NAMALWA (cell line): ENCODE measurements at regions not wholly inside any gene's neighbourhood (a gene's known extent, or its start where the extent isn't known, plus 50 kb on each side); places are given as distances from the start of the nearest gene placed in this dataset.

Experiments
- DNase-seq: peaks from one replicate; pipeline ENCODE4 v3.0.0-alpha.2; 2015; ENCODE audit warnings: low spot score

DNA sequence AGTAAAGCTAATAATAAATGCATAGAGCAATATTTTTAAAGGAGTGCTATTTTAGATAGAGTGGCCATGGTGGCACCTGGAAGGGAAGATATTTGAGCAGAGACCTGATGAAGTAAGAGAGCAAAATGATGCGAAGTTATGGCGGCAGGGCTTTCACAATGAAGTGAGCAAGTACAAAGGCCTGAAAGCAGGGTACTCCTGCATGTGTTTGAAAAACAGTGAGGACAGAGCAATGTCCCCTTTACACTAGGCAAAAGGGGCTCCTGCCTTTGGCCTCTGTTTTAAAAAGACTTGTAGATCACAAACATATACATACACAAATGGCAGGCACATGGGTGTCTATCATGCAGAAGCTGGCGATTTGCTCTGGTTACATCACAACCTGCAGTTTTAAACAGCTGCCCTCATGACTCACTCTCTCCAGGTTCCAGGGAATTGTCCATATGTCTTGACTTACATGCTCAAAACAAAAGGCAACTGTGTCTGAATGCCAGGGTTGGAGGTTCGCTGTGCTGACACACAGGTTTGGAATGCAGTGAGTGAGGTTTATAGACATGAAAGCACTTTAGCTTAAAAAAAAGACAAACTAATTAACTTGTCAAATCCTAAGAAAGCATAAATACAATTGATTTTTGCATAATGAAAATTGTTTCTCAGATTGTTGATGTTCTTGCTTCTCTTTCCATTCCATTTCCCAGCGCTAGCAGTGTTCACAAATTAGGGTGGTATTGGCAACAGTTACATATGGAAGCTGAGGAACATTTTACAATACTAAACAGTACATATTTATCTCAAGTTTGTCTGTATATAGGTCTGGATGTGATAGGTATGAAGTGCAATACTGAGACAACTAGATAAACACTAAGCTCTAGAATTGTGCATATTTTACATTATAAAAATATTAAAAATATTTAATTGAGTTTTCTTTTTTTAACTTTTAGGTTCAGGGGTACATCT is 313.9 kb downstream of the BARHL2 start:
- DNase-seq, result no peak

DNA sequence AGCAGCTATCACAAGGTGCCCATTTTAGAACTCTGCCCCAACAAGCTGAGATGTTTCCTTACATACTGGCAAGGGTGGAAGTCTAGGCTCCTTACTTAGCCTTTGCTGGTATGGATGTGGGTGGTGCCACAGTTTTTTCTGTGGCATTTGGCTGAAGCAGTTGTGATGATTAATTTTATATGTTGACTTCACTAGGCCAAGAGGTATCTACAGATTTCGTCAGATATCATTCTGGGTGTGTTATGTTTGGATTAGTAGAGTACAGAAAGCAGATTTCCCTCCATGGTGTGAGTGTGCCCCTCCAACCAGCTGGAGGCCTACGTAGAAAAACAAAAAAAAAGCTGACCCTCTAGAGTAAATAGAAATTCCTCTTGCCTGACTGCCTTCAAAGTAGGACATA is 317.0 kb downstream of the BARHL2 start:
- no peak for DNase-seq

DNA sequence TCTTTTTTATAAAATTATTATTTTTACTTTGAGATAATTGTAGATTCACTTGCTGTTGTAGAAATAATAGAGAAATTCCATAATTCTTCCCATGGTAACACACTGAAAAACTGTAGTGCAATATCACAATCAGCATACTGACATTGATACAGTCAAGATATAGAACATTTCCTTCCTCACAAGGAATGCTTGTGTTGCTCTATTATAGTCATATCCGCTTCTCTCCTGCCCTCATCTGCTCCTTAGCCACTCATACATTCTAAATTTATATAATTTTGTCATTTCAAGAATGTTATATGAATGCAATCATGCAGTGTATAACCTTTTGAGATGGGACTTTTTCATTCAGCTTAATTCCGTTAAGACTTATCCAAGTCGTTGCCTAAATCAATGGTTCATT is 320.2 kb downstream of the BARHL2 start:
- DNase-seq, result no peak

DNA sequence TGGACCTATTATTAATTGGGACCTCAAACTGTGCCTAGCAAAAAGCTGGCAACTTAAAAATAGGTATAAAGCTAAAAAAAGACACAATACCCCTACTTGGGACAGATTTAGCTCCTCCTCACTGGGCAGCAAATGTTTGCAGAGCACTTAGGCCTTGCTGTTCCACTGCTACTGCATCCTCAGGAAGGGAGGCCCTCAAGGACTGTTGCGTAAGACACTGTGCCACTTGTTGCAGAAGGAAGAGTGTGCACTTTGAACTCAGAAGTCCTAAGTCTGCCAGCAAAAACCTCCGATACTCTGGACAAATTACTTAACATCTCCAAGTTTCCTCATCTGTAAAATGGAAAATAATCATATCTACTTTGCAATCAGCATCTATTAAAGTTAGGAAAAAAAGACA is 322.9 kb downstream of the BARHL2 start:
- DNase-seq, result no peak

DNA sequence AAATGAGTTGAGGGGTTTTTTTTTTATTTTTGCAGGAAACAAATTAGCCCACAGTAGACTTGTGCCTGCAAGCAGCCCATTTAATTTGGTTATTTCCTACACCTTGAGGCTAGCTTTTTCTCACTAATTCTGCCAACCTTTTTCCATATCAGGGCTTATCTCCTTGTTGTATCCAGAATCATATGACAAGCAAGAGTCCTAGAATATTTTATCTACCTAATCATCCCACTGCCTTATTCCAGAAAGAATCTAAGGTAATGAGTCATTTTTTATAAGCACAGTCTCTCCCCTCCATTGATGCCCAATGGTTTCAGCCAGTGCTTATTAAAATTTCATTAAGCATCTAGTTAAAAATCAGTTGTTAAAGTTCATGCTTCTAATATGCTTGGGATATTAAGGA is 324.1 kb downstream of the BARHL2 start:
- no peak for DNase-seq

DNA sequence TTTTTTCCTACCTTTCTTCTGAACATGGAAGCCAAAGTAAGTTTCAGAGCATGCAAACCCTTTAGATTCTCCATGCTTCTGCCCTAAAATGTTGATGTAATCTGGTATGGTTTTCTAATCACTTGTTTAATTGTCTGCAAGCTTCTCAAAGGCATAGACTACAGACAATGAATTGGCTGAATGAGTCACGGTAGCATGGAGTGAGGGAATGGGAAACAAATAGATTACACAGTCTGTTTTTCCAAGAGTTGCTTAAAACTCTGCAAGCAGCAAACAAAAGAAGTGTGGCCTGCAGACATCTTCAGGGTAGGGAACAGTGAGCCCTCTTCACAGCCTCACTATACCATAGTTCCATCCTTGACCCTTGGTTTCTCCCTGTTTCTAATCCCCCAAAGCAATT is 326.0 kb downstream of the BARHL2 start:
- DNase-seq, result no peak

DNA sequence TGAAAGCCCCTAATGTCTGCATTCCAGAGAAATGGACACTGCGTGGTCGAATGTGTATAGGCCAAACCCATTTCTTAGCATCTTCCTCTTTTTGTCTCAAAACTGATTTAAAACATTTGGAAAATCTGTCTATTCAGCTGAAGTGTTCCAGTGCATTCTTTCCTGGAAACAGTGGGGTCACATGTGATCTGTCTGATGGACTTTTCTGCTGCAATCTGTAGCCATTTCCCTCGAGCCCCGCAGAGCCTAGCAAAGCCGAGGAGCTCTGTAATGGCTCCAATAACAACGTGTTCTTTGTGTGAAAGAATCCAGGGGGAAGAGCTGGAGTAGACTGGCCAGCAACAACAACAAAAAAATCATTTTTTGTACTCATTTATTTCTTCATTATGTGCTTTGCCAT is 329.3 kb downstream of the BARHL2 start:
- DNase-seq, result no peak

DNA sequence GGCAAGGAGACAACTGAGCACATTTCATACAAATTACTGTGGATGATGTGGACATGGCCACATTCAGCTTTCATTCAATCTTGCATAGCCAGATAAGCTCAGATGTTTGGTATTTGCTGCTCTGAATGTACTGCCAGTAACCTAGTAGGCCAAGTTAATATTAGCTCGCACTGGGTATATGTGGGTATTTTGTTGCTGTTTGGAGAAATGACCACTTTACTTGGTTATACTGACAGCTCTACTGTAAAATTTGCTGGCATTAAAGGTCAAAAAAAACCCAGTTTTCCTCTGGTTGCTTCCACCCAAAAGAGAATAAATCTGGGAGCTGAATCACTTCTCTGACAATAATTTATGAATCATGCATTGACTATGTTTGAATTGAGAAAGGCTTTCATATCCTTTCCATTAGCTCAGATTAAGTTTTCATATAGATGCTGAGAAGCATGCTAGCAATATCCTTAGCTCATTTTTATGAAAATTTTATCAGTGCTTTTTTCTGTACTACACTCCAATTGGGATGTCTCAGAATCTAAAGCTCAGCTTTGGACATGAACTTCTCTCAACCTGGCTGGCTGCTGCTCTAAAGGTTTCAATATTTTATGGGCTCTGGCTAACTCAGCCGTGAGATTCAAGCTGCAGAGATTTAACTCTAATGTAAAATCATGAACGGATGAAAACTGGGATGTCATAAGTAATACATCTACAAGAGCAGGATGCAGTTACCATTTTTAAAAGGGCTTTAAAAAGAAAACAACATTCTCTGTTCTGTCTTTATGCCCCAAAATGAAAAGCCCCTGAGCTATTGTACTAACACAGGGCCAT is 330.0 kb downstream of the BARHL2 start:
- DNase-seq, result no peak

DNA sequence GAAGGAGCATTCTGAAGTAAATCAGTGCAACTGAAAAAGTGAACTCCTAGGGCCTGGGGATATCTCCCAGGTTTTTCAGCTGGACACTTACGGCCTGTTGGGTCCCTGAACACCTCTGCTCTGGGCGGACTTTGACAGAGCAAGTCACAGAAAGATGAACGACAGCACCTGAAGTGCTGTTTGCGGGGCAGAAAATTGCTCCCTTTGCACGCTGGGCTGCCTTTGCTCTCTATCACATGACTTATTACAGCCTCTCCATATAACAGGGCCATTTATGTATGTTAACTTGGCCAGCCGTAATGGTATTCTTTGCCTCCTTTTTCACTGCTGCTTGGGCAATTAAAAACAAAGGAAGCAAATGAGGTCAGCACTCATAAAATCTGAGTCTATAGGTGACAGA is 332.9 kb downstream of the BARHL2 start:
- DNase-seq, result no peak

DNA sequence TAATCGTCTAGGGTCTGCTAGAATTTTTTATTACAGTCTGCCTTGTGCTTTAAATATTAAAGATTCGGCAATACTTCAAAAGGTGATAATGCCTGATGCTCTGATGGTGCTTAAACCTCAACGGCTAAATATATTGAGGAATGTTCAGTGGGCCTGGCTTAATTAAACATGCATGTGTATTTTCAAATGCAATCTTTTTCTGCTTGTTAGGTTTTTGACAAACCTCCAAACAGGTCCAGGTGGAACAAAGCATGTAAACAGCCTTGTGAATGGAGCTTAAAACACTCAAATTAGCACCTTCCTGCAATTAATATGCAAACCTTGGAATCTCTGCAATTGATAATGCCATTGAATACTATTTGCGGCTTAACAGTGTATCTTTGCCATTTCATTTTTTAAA is 334.9 kb downstream of the BARHL2 start:
- no peak for DNase-seq

DNA sequence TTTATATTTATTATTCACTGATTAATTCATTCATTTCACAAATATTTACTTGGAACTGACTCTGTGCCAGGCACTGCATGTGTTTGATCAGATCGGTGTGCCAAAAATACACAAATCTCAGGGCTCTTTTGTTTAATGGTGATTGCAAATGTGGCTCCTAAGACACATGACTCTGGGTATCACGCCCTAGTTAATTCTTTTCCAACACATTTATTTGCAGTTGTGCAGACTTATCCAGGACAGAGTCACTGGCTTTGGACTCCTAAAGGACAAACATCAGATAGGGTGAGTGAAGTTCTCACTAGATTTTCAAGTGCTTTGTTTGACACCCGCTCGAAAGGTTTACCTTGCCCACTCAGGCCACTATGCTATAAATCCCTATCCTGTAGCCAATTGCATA is 335.5 kb downstream of the BARHL2 start:
- DNase-seq, result no peak

DNA sequence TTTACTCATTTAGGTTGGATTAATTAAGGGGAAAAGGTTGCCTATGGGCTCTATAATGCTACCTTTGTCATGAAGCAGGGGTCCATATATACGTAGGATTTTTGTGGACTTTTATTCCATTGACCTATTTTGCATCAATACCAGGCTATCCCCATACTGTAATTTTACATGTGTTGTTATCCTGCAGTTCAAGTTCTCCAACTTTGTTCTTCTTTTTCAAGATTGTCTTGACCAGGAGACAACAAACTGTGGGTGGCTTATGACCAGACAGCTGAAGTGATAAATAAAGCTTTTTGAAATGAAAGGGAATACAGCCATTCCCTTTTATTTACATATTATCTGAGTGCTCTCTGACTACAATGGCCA is 345.7 kb downstream of the BARHL2 start:
- no peak for DNase-seq

DNA sequence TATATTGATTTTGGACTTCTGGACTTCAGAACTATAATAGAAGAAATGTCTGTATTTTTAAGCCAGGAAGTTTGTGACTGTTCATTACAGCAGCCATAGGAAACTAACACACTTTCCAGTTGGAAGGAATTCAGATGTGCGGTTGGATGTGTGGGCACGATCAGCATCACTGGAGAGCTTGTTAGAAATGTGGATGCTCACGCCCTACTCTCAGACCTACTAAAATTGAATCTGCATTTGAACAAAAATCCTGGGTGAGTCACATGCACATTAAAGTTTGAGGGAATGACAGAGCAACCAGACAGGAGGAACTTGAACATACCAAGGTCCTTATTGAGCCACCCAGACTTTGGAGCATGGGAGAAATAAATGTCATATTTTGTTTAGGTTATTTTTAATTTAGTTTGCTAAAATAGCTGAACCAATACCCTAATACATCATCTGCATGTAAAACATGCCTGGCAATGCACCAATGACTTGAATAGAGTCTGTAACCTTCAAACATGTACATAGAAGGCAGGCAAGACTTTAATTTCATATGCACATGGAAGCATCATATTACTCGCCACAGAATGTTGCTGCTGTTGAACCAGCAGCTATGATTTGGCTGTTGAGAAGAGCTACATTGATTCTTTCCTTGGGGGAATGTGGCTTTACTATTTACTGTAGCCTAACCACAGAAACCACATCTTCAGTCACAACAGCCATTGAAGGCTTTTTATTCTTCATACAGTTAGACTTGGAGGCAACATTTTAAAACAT is 346.2 kb downstream of the BARHL2 start:
- no peak for DNase-seq

DNA sequence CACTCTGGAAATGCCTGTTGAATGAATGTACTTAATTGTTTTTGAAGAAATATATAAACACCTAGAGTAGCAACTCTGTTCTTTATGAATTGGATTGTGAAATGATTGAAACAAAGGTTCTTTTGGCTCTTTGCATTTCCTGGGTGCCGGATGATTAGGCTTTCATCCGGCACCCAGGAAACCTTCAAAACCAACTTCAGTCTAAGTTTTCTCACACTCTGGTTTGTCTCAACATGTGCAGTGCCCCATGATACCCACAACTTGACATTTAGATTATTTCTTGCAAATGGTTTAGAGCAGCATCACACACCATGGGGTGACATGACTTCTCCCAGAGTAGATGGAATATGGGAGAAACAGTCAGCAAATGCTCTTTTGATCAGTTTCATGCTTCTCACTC is 354.9 kb downstream of the BARHL2 start:
- DNase-seq, result no peak

DNA sequence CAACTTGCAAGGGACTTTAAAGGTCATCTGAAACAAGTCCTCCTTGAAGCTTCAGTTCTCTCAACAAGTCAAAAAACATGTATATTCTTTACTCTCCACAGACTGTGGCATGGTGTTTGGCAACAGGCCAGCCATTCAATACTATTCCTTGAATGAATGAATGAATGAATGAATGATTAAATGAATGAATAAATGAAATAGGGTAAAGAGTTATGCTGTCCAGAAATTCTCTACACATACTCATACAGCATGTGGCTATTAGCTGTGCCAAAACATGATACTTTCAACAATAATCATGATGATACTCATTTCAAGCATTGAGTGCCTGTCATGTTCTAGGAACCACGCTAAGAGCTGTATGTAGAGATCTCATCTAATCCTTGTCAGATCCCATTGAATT is 356.1 kb downstream of the BARHL2 start:
- DNase-seq, result no peak

DNA sequence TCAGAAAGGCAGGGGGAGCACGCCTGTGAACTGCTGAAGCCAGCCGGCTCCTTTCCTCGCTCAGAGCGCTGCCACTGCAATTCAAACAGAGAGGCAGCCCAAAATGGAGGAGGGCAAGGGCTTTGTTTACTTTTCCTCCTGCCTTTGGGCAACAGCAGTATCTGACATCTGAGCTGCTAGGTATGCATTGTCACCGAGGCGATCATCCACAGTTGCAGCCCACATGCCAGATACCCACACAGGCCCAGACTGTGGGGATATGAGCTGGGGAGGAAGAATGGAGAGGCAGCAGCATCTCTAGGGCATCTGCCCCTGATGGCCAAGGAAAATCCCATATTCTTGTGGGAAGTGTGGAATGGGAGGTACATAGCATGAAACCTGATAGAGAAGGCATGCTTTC is 357.1 kb downstream of the BARHL2 start:
- DNase-seq, result no peak

DNA sequence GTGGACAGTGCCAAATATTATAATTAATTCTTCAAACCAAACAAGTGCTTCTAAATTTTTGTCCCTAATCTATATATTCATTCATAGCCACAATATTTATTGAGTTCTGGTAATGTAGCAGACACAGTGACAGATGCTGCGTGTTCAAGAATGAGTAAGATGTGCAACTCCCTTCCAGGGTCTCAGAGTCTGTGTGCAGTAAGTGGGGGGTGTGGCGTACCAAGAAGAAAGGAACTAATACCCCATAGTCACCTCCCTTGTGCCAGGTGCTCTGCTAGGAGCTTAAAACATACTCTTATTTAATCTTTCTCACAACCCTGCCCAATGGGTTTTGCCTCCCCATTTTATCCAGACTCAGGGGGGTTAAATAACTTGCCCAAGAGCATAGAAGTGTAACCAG is 358.7 kb downstream of the BARHL2 start:
- no peak for DNase-seq

DNA sequence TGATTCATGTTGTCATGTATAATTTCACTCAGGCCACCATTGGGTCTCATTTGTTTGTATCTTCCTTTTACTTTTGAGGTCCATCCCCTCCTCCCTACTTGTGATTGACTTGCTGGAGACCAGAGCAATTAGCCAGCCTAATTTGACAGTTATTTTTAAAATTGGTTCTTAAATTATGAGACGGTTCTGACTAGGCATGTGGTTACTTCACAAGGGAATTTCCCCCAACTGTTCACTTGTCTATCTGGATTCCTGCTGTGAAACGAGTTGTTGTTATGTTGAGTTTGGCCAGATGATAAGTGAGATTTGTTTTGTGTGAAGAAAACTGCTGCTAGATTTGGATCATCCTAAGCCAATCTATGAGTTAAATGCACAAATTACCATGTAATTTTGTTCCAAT is 359.1 kb downstream of the BARHL2 start:
- no peak for DNase-seq

DNA sequence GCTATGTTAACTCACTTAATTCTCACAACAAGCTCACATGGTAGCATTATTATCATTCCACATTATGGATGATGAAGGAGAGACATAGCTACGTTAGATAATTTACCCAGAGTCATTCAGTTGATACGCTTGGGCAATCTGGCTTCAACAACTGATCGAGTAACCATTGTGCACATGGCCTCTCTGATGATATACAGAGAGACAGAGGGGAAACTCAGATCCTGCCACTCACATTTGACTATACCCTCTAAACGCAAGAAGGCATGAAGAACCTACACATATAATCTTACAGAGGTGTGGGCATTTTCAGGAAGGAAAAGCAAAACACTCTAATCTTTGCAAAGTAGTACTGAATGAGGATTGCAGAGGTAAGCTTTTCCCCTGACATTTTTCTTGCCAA is 360.1 kb downstream of the BARHL2 start:
- no peak for DNase-seq

DNA sequence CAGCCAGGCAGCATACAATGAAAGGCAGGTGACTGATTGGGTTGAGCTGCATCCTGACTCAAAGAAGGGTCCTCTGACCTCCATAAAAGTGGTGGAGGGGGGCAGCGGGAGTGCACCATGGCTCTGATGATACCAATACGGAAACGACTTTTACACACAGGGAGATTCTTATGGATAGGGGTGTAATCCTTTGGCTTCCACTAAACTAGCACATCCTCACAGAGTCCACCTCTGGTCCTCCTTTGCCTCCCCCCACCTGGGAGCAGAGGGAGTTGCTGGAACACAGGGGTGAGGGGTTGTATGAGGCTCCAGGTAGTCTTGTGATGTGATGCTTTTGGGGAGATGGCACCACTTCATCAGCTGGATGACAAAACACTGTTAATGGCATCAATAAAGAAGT is 361.0 kb downstream of the BARHL2 start:
- no peak for DNase-seq

DNA sequence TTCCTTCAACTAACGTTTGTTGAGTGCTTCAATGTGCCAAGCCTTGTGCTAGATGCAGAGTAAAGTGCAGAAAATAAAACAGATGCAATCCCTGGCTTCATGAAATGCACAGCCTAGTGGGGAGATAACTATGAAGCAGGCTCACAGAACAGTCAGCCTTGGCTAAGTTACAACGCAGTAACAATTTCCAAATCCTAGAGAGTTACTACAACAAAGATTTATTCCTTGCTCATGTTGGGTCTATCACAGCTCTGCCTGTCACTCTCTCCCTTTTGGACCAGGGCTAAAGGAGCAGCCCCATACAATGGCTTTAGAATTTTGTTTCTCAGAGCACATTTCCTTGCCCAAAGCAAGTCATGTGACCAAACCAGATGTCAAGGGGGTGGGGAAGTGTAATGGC is 359.8 kb downstream of the ZNF326 start:
- no peak for DNase-seq

DNA sequence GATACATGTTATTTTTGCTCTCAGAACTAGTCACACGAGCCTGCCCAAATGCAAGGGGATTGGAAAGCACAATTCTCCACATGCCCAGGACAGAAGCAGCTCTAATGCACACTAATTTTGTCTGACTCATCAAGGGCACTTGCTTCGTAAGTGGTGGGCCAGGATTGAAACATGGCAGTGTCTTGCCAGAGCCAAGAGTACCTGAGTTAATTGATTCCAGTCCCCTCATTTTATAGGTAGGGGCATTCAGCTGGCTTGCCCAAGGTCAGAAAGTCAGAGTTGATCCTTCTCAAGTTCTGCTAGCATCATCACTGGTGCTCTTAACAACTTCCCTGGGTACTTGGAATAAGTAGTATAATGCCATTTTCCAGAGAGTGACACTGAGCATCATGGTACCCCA is 356.1 kb downstream of the ZNF326 start:
- DNase-seq, result no peak

DNA sequence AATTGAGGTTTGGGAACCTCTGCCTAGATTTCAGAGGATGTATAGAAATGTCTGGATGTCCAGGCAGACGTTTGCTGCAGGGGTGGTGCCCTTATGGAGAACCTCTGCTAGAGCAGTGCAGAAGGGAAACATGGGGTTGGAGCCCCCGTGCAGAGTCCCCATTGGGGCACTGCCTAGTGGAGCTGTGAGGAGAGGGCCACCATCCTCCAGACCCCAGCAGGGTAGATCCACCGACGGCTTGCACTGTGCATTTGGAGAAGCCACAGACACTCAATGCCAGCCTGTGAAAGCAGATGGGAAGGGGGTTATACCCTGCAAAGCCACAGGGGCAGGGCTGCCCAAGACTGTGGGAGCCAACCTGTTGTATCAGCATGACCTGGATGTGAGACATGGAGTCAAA is 354.6 kb downstream of the ZNF326 start:
- no peak for DNase-seq
